GM12878 (cell line): ENCODE measurements at regions not wholly inside any gene's neighbourhood (a gene's known extent, or its start where the extent isn't known, plus 50 kb on each side); places are given as distances from the start of the nearest gene placed in this dataset.

Source experiments
- ATAC-seq: fragments of 200-7000 bp; cut with Tn5 transposase; 3 replicates; pipeline ENCODE4 v1.9.1; 2020; ENCODE audit warnings: mild to moderate bottlenecking, moderate library complexity
- BruUV-seq: library from RNA; stranded (reverse); fragments of 400-500 nt; replicated peaks from 2 replicates; lab custom pipeline; 2021; lab: Mats Ljungman, UMichigan
- CTCF ChIA-PET: fragments of 300-600 bp; sonication (Branson Sonifier 250); formaldehyde crosslinking; extraction: SDS; loops from one replicate; lab custom pipeline; 2021; ENCODE audit warnings: inconsistent platforms; lab: Yijun Ruan, JAX
- POLR2A ChIA-PET: fragments of 350-600 bp; formaldehyde crosslinking; extraction: SDS; loops from one replicate; lab custom pipeline; 2021; ENCODE audit warnings: inconsistent platforms; lab: Charles Lee
- RAD21 ChIA-PET: fragments of 300-600 bp; sonication (Branson Sonifier 250); formaldehyde crosslinking; loops from one replicate; lab custom pipeline; 2023; ENCODE audit warnings: antibody characterized with exemption; ENCODE audit not compliant: unreplicated experiment; lab: Charles Lee
- SMC1A ChIA-PET: fragments of 300-600 bp; sonication (Branson Sonifier 250); formaldehyde crosslinking; loops from one replicate; lab custom pipeline; 2023; ENCODE audit not compliant: unreplicated experiment, uncharacterized antibody; lab: Charles Lee
- DNase-seq: peaks from one replicate; pipeline ENCODE4 v3.0.0-alpha.2; 2011; ENCODE audit warnings: low read depth, low spot score
- FAIRE-seq: peaks from 3 replicates; lab custom pipeline; 2011; peaks lifted over from hg19 to GRCh38; lab: Jason Lieb, UNC
- H2AFZ ChIP-seq: 2 replicates; pipeline ENCODE4 v1.6.0; 2011; ENCODE audit warnings: low read depth, low read length, control low read depth; ENCODE audit not compliant: control insufficient read depth
- H3K27ac ChIP-seq: 2 replicates; pipeline ENCODE4 v1.5.1; 2011; ENCODE audit warnings: control low read depth; ENCODE audit not compliant: control insufficient read depth, insufficient read depth
- H3K27me3 ChIP-seq, 2 experiments: replicated peaks in 1 of 2; 2 replicates each; pipeline versions ENCODE4 v1.6.0 to v1.6.1; 2011; ENCODE audit warnings: low read length in 1 of 2; ENCODE audit not compliant: control insufficient read depth in 2 of 2, insufficient read depth in 2 of 2
- H3K36me3 ChIP-seq, 2 experiments: 2 replicates each; pipeline ENCODE4 v1.5.1; 2011; ENCODE audit warnings: low read length in 1 of 2; ENCODE audit not compliant: control insufficient read depth in 2 of 2, insufficient read depth in 2 of 2
- H3K4me1 ChIP-seq: 2 replicates; pipeline ENCODE4 v1.6.1; 2011; ENCODE audit warnings: mild to moderate bottlenecking, low read length, moderate library complexity, mixed read lengths; ENCODE audit not compliant: control insufficient read depth, insufficient read depth
- H3K4me2 ChIP-seq: 2 replicates; pipeline ENCODE4 v1.6.0; 2011; ENCODE audit warnings: control low read depth; ENCODE audit not compliant: control insufficient read depth, insufficient read depth
- H3K4me3 ChIP-seq: fragments of 200-600 bp; sonication (generic); 2 replicates; pipeline ENCODE4 v1.5.1; 2016
- H3K79me2 ChIP-seq: 2 replicates; pipeline ENCODE4 v1.6.0; 2011; ENCODE audit warnings: low read length; ENCODE audit not compliant: control insufficient read depth, insufficient read depth
- H3K9ac ChIP-seq: 2 replicates; pipeline ENCODE4 v1.8.0; 2011; ENCODE audit warnings: low read length, control low read depth, mixed read lengths; ENCODE audit not compliant: control insufficient read depth, insufficient read depth
- H3K9me3 ChIP-seq: replicated peaks from 3 replicates; pipeline ENCODE4 v1.5.1; 2011; ENCODE audit warnings: mild to moderate bottlenecking, low read length; ENCODE audit not compliant: control insufficient read depth, insufficient read depth
- H4K20me1 ChIP-seq: 2 replicates; pipeline ENCODE4 v1.6.0; 2011; ENCODE audit not compliant: control insufficient read depth, insufficient read depth
- BCL11A ChIP-seq: IDR thresholded peaks from 2 replicates; pipeline ENCODE4 v1.6.1; 2011; ENCODE audit warnings: low read depth, low read length
- CBX3 ChIP-seq: fragments of 200-600 bp; sonication (generic); IDR thresholded peaks from 2 replicates; pipeline ENCODE4 v1.6.1; 2016; ENCODE audit warnings: low read depth, borderline replicate concordance
- CREM ChIP-seq: IDR thresholded peaks from 2 replicates; pipeline ENCODE4 v1.6.1; 2014; ENCODE audit warnings: antibody characterized with exemption, low read depth
- EZH2 ChIP-seq: IDR thresholded peaks from 2 replicates; pipeline ENCODE4 v1.6.1; 2012; ENCODE audit warnings: low read depth, mild to moderate bottlenecking, control low read depth, inconsistent platforms, low read length, borderline replicate concordance; ENCODE audit not compliant: control insufficient read depth
- HCFC1 ChIP-seq: fragments of 150-350 bp; IDR thresholded peaks from 2 replicates; pipeline ENCODE4 v1.6.1; 2014; ENCODE audit warnings: low read length
- MTA3 ChIP-seq: IDR thresholded peaks from 2 replicates; pipeline ENCODE4 v1.6.1; 2012; ENCODE audit warnings: low read length, inconsistent platforms, borderline replicate concordance
- NFIC ChIP-seq: IDR thresholded peaks from 2 replicates; pipeline ENCODE4 v1.6.1; 2012; ENCODE audit warnings: low read depth, mild to moderate bottlenecking, inconsistent platforms, low read length, moderate library complexity
- POLR2AphosphoS5 ChIP-seq: IDR thresholded peaks from 2 replicates; pipeline ENCODE4 v1.6.1; 2011; ENCODE audit warnings: mild to moderate bottlenecking, low read length, inconsistent platforms
- RAD21 ChIP-seq: IDR thresholded peaks from 2 replicates; pipeline ENCODE4 v1.6.1; 2011; ENCODE audit warnings: mild to moderate bottlenecking, low read depth, low read length, moderate library complexity; ENCODE audit not compliant: insufficient read depth
- WGBS: methylation state at CpG from one replicate; pipeline ENCODE4 v1.1.6; 2016; ENCODE audit warnings: low lambda C conversion rate; ENCODE audit not compliant: insufficient replicate concordance, insufficient coverage; ENCODE audit errors: missing lambda C conversion rate; 5-methylcytosine and 5-hydroxymethylcytosine counted together
- in situ Hi-C: fragments of 300-500 bp; cut with MboI; formaldehyde crosslinking; loops from 9 replicates; pipeline ENCODE4 v1.14.3; 2018; ENCODE audit warnings: mixed read lengths
- intact Hi-C: fragments of 100-400 bp; cut with micrococcal nuclease; formaldehyde crosslinking; loops from one replicate; pipeline ENCODE4 v1.14.2; 2022; ENCODE audit not compliant: unreplicated experiment
- TF ChIP-seq, protein P1 (sequence below): fragments of 450-650 bp; IDR thresholded peaks from 2 replicates; pipeline ENCODE4 v1.6.1; 2016; ENCODE audit warnings: mild to moderate bottlenecking

DNA sequence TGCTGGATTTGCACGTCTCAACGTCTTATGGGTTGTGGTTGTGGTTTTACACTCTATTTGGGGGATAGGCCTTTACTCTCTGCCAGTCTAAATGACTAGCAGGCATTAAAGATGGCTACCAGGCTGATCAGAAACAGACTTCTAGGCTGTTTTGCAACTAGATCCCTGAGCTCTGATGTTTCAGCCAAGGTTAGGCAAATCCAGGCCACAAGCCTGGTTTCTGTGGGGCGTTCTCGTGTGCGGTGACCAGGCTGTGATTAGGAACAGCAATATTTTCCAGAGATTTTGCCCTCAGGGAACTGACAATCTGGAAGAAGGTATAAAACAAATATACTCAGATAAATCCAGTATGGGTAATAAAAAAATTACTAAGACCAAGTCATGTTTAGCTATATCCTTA is 502.4 kb downstream of the INSC start:
- ATAC-seq, result no peak
- no peaks in the 10 kb centered on the region for H3K4me1 ChIP-seq
- no TSS peak for BruUV-seq
- no peak overlapping the region for H3K4me2 ChIP-seq
- no peak overlapping the region for H3K4me3 ChIP-seq
- ChIA-PET RAD21 (no interaction called here), POLR2A (no interaction called here), CTCF (no interaction called here), SMC1A (no interaction called here)
- TF ChIP-seq EZH2, result no peak
- no peak for TF ChIP-seq NFIC
- no peak for TF ChIP-seq HCFC1
- no peak for TF ChIP-seq MTA3
- no peak for TF ChIP-seq CREM
- no peak for TF ChIP-seq BCL11A
- TF ChIP-seq, protein P1, sequence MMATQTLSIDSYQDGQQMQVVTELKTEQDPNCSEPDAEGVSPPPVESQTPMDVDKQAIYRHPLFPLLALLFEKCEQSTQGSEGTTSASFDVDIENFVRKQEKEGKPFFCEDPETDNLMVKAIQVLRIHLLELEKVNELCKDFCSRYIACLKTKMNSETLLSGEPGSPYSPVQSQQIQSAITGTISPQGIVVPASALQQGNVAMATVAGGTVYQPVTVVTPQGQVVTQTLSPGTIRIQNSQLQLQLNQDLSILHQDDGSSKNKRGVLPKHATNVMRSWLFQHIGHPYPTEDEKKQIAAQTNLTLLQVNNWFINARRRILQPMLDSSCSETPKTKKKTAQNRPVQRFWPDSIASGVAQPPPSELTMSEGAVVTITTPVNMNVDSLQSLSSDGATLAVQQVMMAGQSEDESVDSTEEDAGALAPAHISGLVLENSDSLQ, result no peak
- TF ChIP-seq RAD21, result no peak
- no peak for TF ChIP-seq POLR2AphosphoS5
- TF ChIP-seq CBX3, result no peak
- no peaks in the 10 kb centered on the region for H3K9me3 ChIP-seq
- no peak overlapping the region for H2AFZ ChIP-seq
- intact Hi-C loops, result no loop called here
- in situ Hi-C loops, result no loop called here
- no peaks in the 10 kb centered on the region for H3K79me2 ChIP-seq
- no peak for DNase-seq
- H4K20me1 ChIP-seq, result no peaks in the 10 kb centered on the region
- H3K27me3 ChIP-seq, result no peaks in the 10 kb centered on the region; a peak in 2 of 4 replicates
- no peak overlapping the region for H3K27ac ChIP-seq
- WGBS, result 12% methylated on average over 5 of the region's 5 CpGs
- H3K9ac ChIP-seq, result no peak overlapping the region
- no peaks in the 10 kb centered on the region for H3K36me3 ChIP-seq
- no peak for FAIRE-seq
